Esophagus muscularis mucosa (tissue), 4 donors: ENCODE measurements at regions not wholly inside any gene's neighbourhood (a gene's known extent, or its start where the extent isn't known, plus 50 kb on each side); places are given as distances from the start of the nearest gene placed in this dataset.

Experiments used
- DNase-seq: peaks from one replicate; pipeline ENCODE4 v3.0.0-alpha.2; 2017; ENCODE audit errors: extremely low spot score
- H3K27ac ChIP-seq, 4 donors: fragments of 200-600 bp; sonication (generic); replicated peaks in 1 of 4; 1 replicate in 3 of 4; 2 replicates in 1 of 4; pipeline ENCODE4 v1.5.1; 2016 to 2019; ENCODE audit warnings: mild to moderate bottlenecking in 1 of 4
- H3K27me3 ChIP-seq, 4 donors: fragments of 200-600 bp; sonication (generic); one replicate each; pipeline versions ENCODE4 v1.5.1 to v1.6.0; 2016 to 2019
- H3K36me3 ChIP-seq, 4 donors: fragments of 200-600 bp; sonication (generic); one replicate each; pipeline ENCODE4 v1.5.1; 2016 to 2019
- H3K4me1 ChIP-seq, 4 donors: fragments of 200-600 bp; sonication (generic); one replicate each; pipeline ENCODE4 v1.5.1; 2016 to 2019
- H3K4me3 ChIP-seq, 4 donors: fragments of 200-600 bp; sonication (generic); 1 replicate in 2 of 4; 2 replicates in 2 of 4; pipeline ENCODE4 v1.5.1; 2016 to 2019; ENCODE audit warnings: mild to moderate bottlenecking in 4 of 4, moderate library complexity in 1 of 4
- H3K9me3 ChIP-seq, 4 donors: fragments of 200-600 bp; sonication (generic); 1 replicate in 3 of 4; 2 replicates in 1 of 4; pipeline ENCODE4 v1.5.1; 2016 to 2019
- CTCF ChIP-seq, 3 experiments: fragments of 200-600 bp in 2 of 3; fragments of 450-650 bp in 1 of 3; sonication (generic) in 2 of 3; IDR thresholded peaks; one replicate each; pipeline ENCODE4 v1.5.1; 2017 to 2019; ENCODE audit warnings: antibody characterized with exemption in 3 of 3, mild to moderate bottlenecking in 2 of 3, moderate library complexity in 1 of 3
- EP300 ChIP-seq: sonication (generic); formaldehyde crosslinking; IDR thresholded peaks from one replicate; pipeline ENCODE4 v1.6.1; 2017; ENCODE audit warnings: antibody characterized with exemption
- POLR2A ChIP-seq: fragments of 450-650 bp; IDR thresholded peaks from one replicate; pipeline ENCODE4 v1.6.1; 2017; ENCODE audit warnings: antibody characterized with exemption, moderate library complexity, mild to moderate bottlenecking, low read depth
- POLR2AphosphoS5 ChIP-seq, 2 donors: sonication (generic); formaldehyde crosslinking; IDR thresholded peaks; one replicate each; pipeline ENCODE4 v1.6.1; 2017; ENCODE audit warnings: antibody characterized with exemption in 2 of 2
- WGBS: methylation state at CpG from one replicate; pipeline ENCODE4 v1.1.5; 2018; 5-methylcytosine and 5-hydroxymethylcytosine counted together
- intact Hi-C: fragments of 100-400 bp; cut with DNase I; formaldehyde crosslinking; loops from one replicate; pipeline ENCODE4 v1.15.1; 2023

- Histone ChIP-seq H3K36me3 (no peaks in the 10 kb centered on the region), H3K27ac (no peak overlapping the region), H3K4me1 (peaks cover 0 to 13% (median 11%) of the 10 kb centered on the region in 4 donors), H3K27me3 (no peaks in the 10 kb centered on the region), H3K9me3 (no peaks in the 10 kb centered on the region), H3K4me3 (no peak overlapping the region)
- intact Hi-C loops, result no loop called here
- 27% methylated on average over 5 of the region's 5 CpGs for WGBS
- no peak for DNase-seq
- TF ChIP-seq CTCF (IDR thresholded peaks at IDR 0.05), result no peak
- no peak for TF ChIP-seq EP300
- no peak for TF ChIP-seq POLR2A
- TF ChIP-seq POLR2AphosphoS5 (IDR thresholded peaks at IDR 0.05), result no peak
Observed at GRCh38 chr11:103806130-103806895, 230.1 kb upstream of the DDI1 start.

GRCh38 chr11:103807806-103808205, 228.6 kb upstream of the DDI1 start:
- intact Hi-C loops, result no loop called here
- WGBS, result 50% methylated on average over 1 of the region's 1 CpG
- H3K36me3 ChIP-seq, result no peaks in the 10 kb centered on the region
- H3K27me3 ChIP-seq, result no peaks in the 10 kb centered on the region
- no peak for DNase-seq
- H3K4me3 ChIP-seq, result no peak overlapping the region
- no peaks in the 10 kb centered on the region for H3K9me3 ChIP-seq
- TF ChIP-seq CTCF (IDR thresholded peaks at IDR 0.05) (no peak), POLR2AphosphoS5 (IDR thresholded peaks at IDR 0.05) (no peak), EP300 (no peak), POLR2A (no peak)
- H3K4me1 ChIP-seq, result peaks cover 0 to 13% (median 11%) of the 10 kb centered on the region in 4 donors
- no peak overlapping the region for H3K27ac ChIP-seq

- 83% methylated on average over 3 of the region's 3 CpGs for WGBS
- Histone ChIP-seq H3K4me3 (no peak overlapping the region), H3K27ac (no peak overlapping the region), H3K36me3 (no peaks in the 10 kb centered on the region), H3K9me3 (no peaks in the 10 kb centered on the region), H3K4me1 (peaks cover 0 to 13% (median 11%) of the 10 kb centered on the region in 4 donors), H3K27me3 (no peaks in the 10 kb centered on the region)
- intact Hi-C loops, result no loop called here
- no peak for DNase-seq
- TF ChIP-seq POLR2A (no peak), CTCF (IDR thresholded peaks at IDR 0.05) (no peak), EP300 (no peak), POLR2AphosphoS5 (IDR thresholded peaks at IDR 0.05) (no peak)
Observed at GRCh38 chr11:103808252-103808651, 228.2 kb upstream of the DDI1 start.

- H3K4me3 ChIP-seq, result no peak overlapping the region
- no peak for DNase-seq
- WGBS, result 98% methylated on average over 3 of the region's 3 CpGs
- no peak overlapping the region for H3K27ac ChIP-seq
- no peaks in the 10 kb centered on the region for H3K4me1 ChIP-seq
- no peaks in the 10 kb centered on the region for H3K27me3 ChIP-seq
- no peaks in the 10 kb centered on the region for H3K36me3 ChIP-seq
- H3K9me3 ChIP-seq, result no peaks in the 10 kb centered on the region
- TF ChIP-seq POLR2AphosphoS5 (IDR thresholded peaks at IDR 0.05) (no peak), POLR2A (no peak), EP300 (no peak), CTCF (IDR thresholded peaks at IDR 0.05) (no peak)
- intact Hi-C loops, result no loop called here
Observed at GRCh38 chr11:103811870-103812455, 224.5 kb upstream of the DDI1 start.
